ENCODE measurements at regions not wholly inside any gene's neighbourhood (a gene's known extent, or its start where the extent isn't known, plus 50 kb on each side); places are given as distances from the start of the nearest gene placed in this dataset.

GRCh38 chr1:56240400-56240799 lies 339.0 kb downstream of the PLPP3 start:
- no peak for TF ChIP-seq POLR2A (IDR thresholded peaks at IDR 0.05)
- no peak for TF ChIP-seq CTCF (IDR thresholded peaks at IDR 0.05)
